Fibroblast of upper back skin (primary cell): ENCODE measurements at regions not wholly inside any gene's neighbourhood (a gene's known extent, or its start where the extent isn't known, plus 50 kb on each side); places are given as distances from the start of the nearest gene placed in this dataset.

Experiments used
- DNase-seq: peaks from one replicate; pipeline ENCODE4 v3.0.0-alpha.2; 2013

GRCh38 chr6:98576791-98577190 lies 257.6 kb upstream of the POU3F2 start:
- peak; percentile 72 for DNase-seq

GRCh38 chr6:98578016-98578415 lies 256.4 kb upstream of the POU3F2 start:
- DNase-seq: peak; percentile 31

GRCh38 chr6:98579079-98579478 lies 255.3 kb upstream of the POU3F2 start:
- DNase-seq: peak; percentile 89

GRCh38 chr6:98579941-98580340 lies 254.4 kb upstream of the POU3F2 start:
- DNase-seq: peak; percentile 67

GRCh38 chr6:98581705-98582104 lies 252.7 kb upstream of the POU3F2 start:
- DNase-seq: peak; percentile 39

- DNase-seq: peak; percentile 12
Observed at GRCh38 chr6:98583506-98583905, 250.9 kb upstream of the POU3F2 start.

- no peak for DNase-seq
Observed at GRCh38 chr6:98586163-98586562, 248.2 kb upstream of the POU3F2 start.

GRCh38 chr6:98587555-98587954 lies 246.8 kb upstream of the POU3F2 start:
- no peak for DNase-seq

- DNase-seq: no peak
Observed at GRCh38 chr6:98589536-98589935, 244.8 kb upstream of the POU3F2 start.

- DNase-seq: no peak
Observed at GRCh38 chr6:98590136-98590681, 244.2 kb upstream of the POU3F2 start.

- DNase-seq: no peak
Observed at GRCh38 chr6:98590997-98591396, 243.4 kb upstream of the POU3F2 start.

- no peak for DNase-seq
Observed at GRCh38 chr6:98593676-98594075, 240.7 kb upstream of the POU3F2 start.

GRCh38 chr6:98601716-98602115 lies 232.7 kb upstream of the POU3F2 start:
- no peak for DNase-seq

GRCh38 chr6:98605705-98606104 lies 228.7 kb upstream of the POU3F2 start:
- DNase-seq: no peak

GRCh38 chr6:98627129-98627775 lies 207.1 kb upstream of the POU3F2 start:
- no peak for DNase-seq

- no peak for DNase-seq
Observed at GRCh38 chr6:98633886-98634285, 200.5 kb upstream of the POU3F2 start.

- no peak for DNase-seq
Observed at GRCh38 chr6:98634569-98634968, 199.8 kb upstream of the POU3F2 start.

- no peak for DNase-seq
Observed at GRCh38 chr6:98635191-98635590, 199.2 kb upstream of the POU3F2 start.

GRCh38 chr6:98636941-98637340 lies 197.4 kb upstream of the POU3F2 start:
- DNase-seq: no peak

- no peak for DNase-seq
Observed at GRCh38 chr6:98639089-98639635, 195.2 kb upstream of the POU3F2 start.

GRCh38 chr6:98640366-98640765 lies 194.0 kb upstream of the POU3F2 start:
- no peak for DNase-seq

- peak; percentile 3 for DNase-seq
Observed at GRCh38 chr6:98641949-98642719, 192.2 kb upstream of the POU3F2 start.

GRCh38 chr6:98644063-98644462 lies 190.3 kb upstream of the POU3F2 start:
- no peak for DNase-seq
